ENCODE measurements at regions not wholly inside any gene's neighbourhood (a gene's known extent, or its start where the extent isn't known, plus 50 kb on each side); places are given as distances from the start of the nearest gene placed in this dataset.

- TF ChIP-seq EZH2 (IDR thresholded peaks at IDR 0.05; ENCODE audit: low read depth, low read length, severe bottlenecking) = no peak
- TF ChIP-seq HDAC6 (IDR thresholded peaks at IDR 0.05; ENCODE audit: low read depth, low read length) = no peak
- no peak for TF ChIP-seq TCF12 (IDR thresholded peaks at IDR 0.05; ENCODE audit: low read depth, low read length)
- TF ChIP-seq ATF2 (IDR thresholded peaks at IDR 0.05; ENCODE audit: low read length) = no peak
- TF ChIP-seq POLR2A (IDR thresholded peaks at IDR 0.05; ENCODE audit: control extremely low read depth in 1 of 2, low read depth in 2 of 2, low read length in 2 of 2) = no peak
- TF ChIP-seq CTCF (IDR thresholded peaks at IDR 0.05; ENCODE audit: control extremely low read depth in 1 of 3, insufficient read depth in 1 of 3, low read depth in 1 of 3, low read length in 3 of 3) = no peak
Measured at GRCh38 chr2:195316486-195316885, 340.5 kb upstream of the SLC39A10 start.
